ENCODE measurements at regions not wholly inside any gene's neighbourhood (a gene's known extent, or its start where the extent isn't known, plus 50 kb on each side); places are given as distances from the start of the nearest gene placed in this dataset.

- ChIA-PET POLR2A (interaction anchor here (1.6 kb wide), 1 partner anchor 9 kb away, joined by 4 read pairs; no protein-coding TSS in a partner anchor), CTCF (interaction anchor here (1.4 to 1.6 kb wide), 2 partner anchors 8 to 10 kb away, joined by 4 to 5 read pairs; no protein-coding TSS in a partner anchor)
- no peaks in the 10 kb centered on the region for H3K36me3 ChIP-seq (replicated peaks in 1 of 2; ENCODE audit: control extremely low read depth in 1 of 2, control insufficient read depth in 1 of 2, extremely low read depth in 1 of 2, insufficient read depth in 2 of 2, low read length in 1 of 2)
- H2AFZ ChIP-seq (ENCODE audit: insufficient read depth, low read depth, low read length, poor library complexity, severe bottlenecking), result peak overlapping the region; percentile 36
- WGBS (ENCODE audit: insufficient coverage), result 90% methylated on average over 8 of the region's 9 CpGs
- H3K9ac ChIP-seq (ENCODE audit: low read length), result no peak overlapping the region
- peaks cover 0 to 17% (median 0%) of the 10 kb centered on the region in 3 donors for H3K9me3 ChIP-seq (ENCODE audit: control extremely low read depth in 1 of 3, control insufficient read depth in 2 of 3, insufficient read depth in 1 of 3, low read length in 2 of 3)
- H3K27ac Mint-ChIP-seq, result peak overlapping the region; percentile 83
- no peaks in the 10 kb centered on the region for H4K20me1 ChIP-seq (ENCODE audit: control insufficient read depth, insufficient read depth, low read length, poor library complexity, severe bottlenecking)
- H3K27me3 Mint-ChIP-seq, result no peaks in the 10 kb centered on the region
- no peaks in the 10 kb centered on the region for H3K27me3 ChIP-seq (replicated peaks in 1 of 4; ENCODE audit: control extremely low read depth in 1 of 4, control insufficient read depth in 3 of 4, insufficient read depth in 4 of 4, low read length in 3 of 4)
- H3K27ac ChIP-seq (ENCODE audit: low read length in 2 of 2), result no peak overlapping the region
- peaks cover 16% of the 10 kb centered on the region for H3K79me2 ChIP-seq (ENCODE audit: control insufficient read depth, insufficient read depth, low read length)
- peak overlapping the region; percentile 14 for H3K4me3 Mint-ChIP-seq
- H3K4me2 ChIP-seq (replicated peaks; ENCODE audit: low read depth, low read length, poor library complexity, severe bottlenecking), result peak overlapping the region; percentile 44
- intact Hi-C loops (cut with micrococcal nuclease), result no loop called here
- no peak for ATAC-seq (ENCODE audit: low read depth)
- H3K4me3 ChIP-seq (ENCODE audit: control extremely low read depth in 1 of 5, extremely low read depth in 1 of 5, insufficient read depth in 1 of 5, low read depth in 2 of 5, low read length in 4 of 5), result no peak overlapping the region
- TF ChIP-seq CTCF (IDR thresholded peaks at IDR 0.05) (no peak), EZH2 (IDR thresholded peaks at IDR 0.05; ENCODE audit: borderline replicate concordance, insufficient read depth, low read depth, low read length, poor library complexity, severe bottlenecking) (no peak)
- H3K4me1 ChIP-seq (ENCODE audit: control insufficient read depth in 2 of 2, insufficient read depth in 2 of 2, low read length in 2 of 2), result peaks cover 80 to 82% of the 10 kb centered on the region in 2 donors
- peaks cover 94% of the 10 kb centered on the region for H3K4me1 Mint-ChIP-seq
- H3K9me3 Mint-ChIP-seq (ENCODE audit: insufficient read depth), result peaks cover 8% of the 10 kb centered on the region
- DNase-seq, result no peak
These were observed 118.9 kb upstream of the CAB39 start for GRCh38 chr2:230593765-230594164.

GRCh38 chr2:230594286-230594840 is 118.3 kb upstream of the CAB39 start:
- peak overlapping the region; percentile 44 for H3K4me2 ChIP-seq (replicated peaks; ENCODE audit: low read depth, low read length, poor library complexity, severe bottlenecking)
- peaks cover 92% of the 10 kb centered on the region for H3K4me1 Mint-ChIP-seq
- peak overlapping the region; percentile 36 for H2AFZ ChIP-seq (ENCODE audit: insufficient read depth, low read depth, low read length, poor library complexity, severe bottlenecking)
- H3K9me3 ChIP-seq (ENCODE audit: control extremely low read depth in 1 of 3, control insufficient read depth in 2 of 3, insufficient read depth in 1 of 3, low read length in 2 of 3), result peaks cover 0 to 19% (median 0%) of the 10 kb centered on the region in 3 donors
- no peaks in the 10 kb centered on the region for H4K20me1 ChIP-seq (ENCODE audit: control insufficient read depth, insufficient read depth, low read length, poor library complexity, severe bottlenecking)
- H3K27ac ChIP-seq (ENCODE audit: low read length in 2 of 2), result peak overlapping the region in 1 of 2 donors; percentile 5
- no peak overlapping the region for H3K9ac ChIP-seq (ENCODE audit: low read length)
- peak overlapping the region; percentile 83 for H3K27ac Mint-ChIP-seq
- H3K79me2 ChIP-seq (ENCODE audit: control insufficient read depth, insufficient read depth, low read length), result peaks cover 19% of the 10 kb centered on the region
- H3K9me3 Mint-ChIP-seq (ENCODE audit: insufficient read depth), result peaks cover 8% of the 10 kb centered on the region
- DNase-seq (no peak), ATAC-seq (ENCODE audit: low read depth) (no peak)
- no peaks in the 10 kb centered on the region for H3K36me3 ChIP-seq (replicated peaks in 1 of 2; ENCODE audit: control extremely low read depth in 1 of 2, control insufficient read depth in 1 of 2, extremely low read depth in 1 of 2, insufficient read depth in 2 of 2, low read length in 1 of 2)
- H3K4me1 ChIP-seq (ENCODE audit: control insufficient read depth in 2 of 2, insufficient read depth in 2 of 2, low read length in 2 of 2), result peaks cover 78 to 82% of the 10 kb centered on the region in 2 donors
- no peaks in the 10 kb centered on the region for H3K27me3 Mint-ChIP-seq
- intact Hi-C loops (cut with micrococcal nuclease), result no loop called here
- H3K4me3 ChIP-seq (ENCODE audit: control extremely low read depth in 1 of 5, extremely low read depth in 1 of 5, insufficient read depth in 1 of 5, low read depth in 2 of 5, low read length in 4 of 5), result peak overlapping the region in 1 of 5 experiments; percentile 31
- WGBS (ENCODE audit: insufficient coverage), result 70% methylated on average over 3 of the region's 3 CpGs
- ChIA-PET CTCF (interaction anchor here (1.0 to 1.4 kb wide), 2 partner anchors 9 to 21 kb away, joined by 3 to 5 read pairs; no protein-coding TSS in a partner anchor), POLR2A (interaction anchor here (1.6 kb wide), 1 partner anchor 8 kb away, joined by 4 read pairs; no protein-coding TSS in a partner anchor)
- H3K27me3 ChIP-seq (replicated peaks in 1 of 4; ENCODE audit: control extremely low read depth in 1 of 4, control insufficient read depth in 3 of 4, insufficient read depth in 4 of 4, low read length in 3 of 4), result no peaks in the 10 kb centered on the region
- TF ChIP-seq CTCF (IDR thresholded peaks at IDR 0.05) (no peak), EZH2 (IDR thresholded peaks at IDR 0.05; ENCODE audit: borderline replicate concordance, insufficient read depth, low read depth, low read length, poor library complexity, severe bottlenecking) (no peak)
- H3K4me3 Mint-ChIP-seq, result peak overlapping the region; percentile 44

Measured in B cell (primary cell).